ENCODE measurements at regions not wholly inside any gene's neighbourhood (a gene's known extent, or its start where the extent isn't known, plus 50 kb on each side); places are given as distances from the start of the nearest gene placed in this dataset.
"Not testable (repeated sequence)": the region's sequence is repeated elsewhere in the genome, so short reads cannot be mapped to it uniquely, and the experiment has no call there.

- no peak overlapping the region for H4K91ac ChIP-seq (ENCODE audit: low read length)
- no peak overlapping the region for H2BK5ac ChIP-seq (ENCODE audit: low read depth, low read length, poor library complexity, severe bottlenecking)
- no peak overlapping the region for H2BK120ac ChIP-seq (ENCODE audit: low read depth, low read length)
- H3K9me3 ChIP-seq (ENCODE audit: control insufficient read depth, low read length): no peaks in the 10 kb centered on the region
- DNase-seq: no peak
- H3K4ac ChIP-seq (ENCODE audit: low read depth in 1 of 2, low read length in 2 of 2): no peak overlapping the region
- WGBS: no CpG with 5 or more reads among the region's 1 CpG
- H3K36me3 ChIP-seq (ENCODE audit: control insufficient read depth in 1 of 2, insufficient read depth in 2 of 2, low read depth in 1 of 2, low read length in 2 of 2): no peaks in the 10 kb centered on the region
- H2BK12ac ChIP-seq (ENCODE audit: low read length in 2 of 2): no peak overlapping the region
- H3K18ac ChIP-seq (ENCODE audit: low read depth in 1 of 2, low read length in 2 of 2): no peak overlapping the region
- H3K23ac ChIP-seq (ENCODE audit: low read length in 2 of 2): no peak overlapping the region
- H3K27me3 ChIP-seq (ENCODE audit: control insufficient read depth in 1 of 2, insufficient read depth in 1 of 2, low read length in 2 of 2): no peaks in the 10 kb centered on the region
- no peak overlapping the region for H3K4me3 ChIP-seq (ENCODE audit: insufficient read depth in 1 of 2, low read depth in 1 of 2, low read length in 2 of 2)
- no peak overlapping the region for H3K27ac ChIP-seq (ENCODE audit: low read length, poor library complexity, severe bottlenecking)
- no peak overlapping the region for H3K14ac ChIP-seq (ENCODE audit: low read length in 2 of 2)
- no peak overlapping the region for H2AFZ ChIP-seq (ENCODE audit: low read depth, low read length)
- no peaks in the 10 kb centered on the region for H3K79me1 ChIP-seq (replicated peaks; ENCODE audit: low read length, poor library complexity, severe bottlenecking)
- H3K9ac ChIP-seq (ENCODE audit: low read length): no peak overlapping the region
- no peaks in the 10 kb centered on the region for H3K4me1 ChIP-seq (ENCODE audit: control insufficient read depth, insufficient read depth, low read depth, low read length)
- no peak overlapping the region for H4K8ac ChIP-seq (ENCODE audit: low read length)
- H3K4me2 ChIP-seq (ENCODE audit: low read length, poor library complexity, severe bottlenecking): no peak overlapping the region
- no peak overlapping the region for H2AK5ac ChIP-seq (ENCODE audit: low read length, severe bottlenecking)
- H2BK15ac ChIP-seq (ENCODE audit: low read depth, poor library complexity, severe bottlenecking): no peak overlapping the region
Observed at GRCh38 chrX:11016728-11017127, 94.4 kb upstream of the HCCS start.

GRCh38 chrX:11022588-11022987 is 88.5 kb upstream of the HCCS start:
- H3K4ac ChIP-seq (ENCODE audit: low read depth in 1 of 2, low read length in 2 of 2); H4K91ac ChIP-seq (ENCODE audit: low read length); H2BK12ac ChIP-seq (ENCODE audit: low read length in 2 of 2); H2BK120ac ChIP-seq (ENCODE audit: low read depth, low read length); H3K23ac ChIP-seq (ENCODE audit: low read length in 2 of 2); H3K79me1 ChIP-seq (replicated peaks; ENCODE audit: low read length, poor library complexity, severe bottlenecking); H2AFZ ChIP-seq (ENCODE audit: low read depth, low read length); H3K27me3 ChIP-seq (ENCODE audit: control insufficient read depth in 1 of 2, insufficient read depth in 1 of 2, low read length in 2 of 2); H3K27ac ChIP-seq (ENCODE audit: low read length, poor library complexity, severe bottlenecking); H2BK15ac ChIP-seq (ENCODE audit: low read depth, poor library complexity, severe bottlenecking); H3K36me3 ChIP-seq (ENCODE audit: control insufficient read depth in 1 of 2, insufficient read depth in 2 of 2, low read depth in 1 of 2, low read length in 2 of 2); H3K9ac ChIP-seq (ENCODE audit: low read length); H3K18ac ChIP-seq (ENCODE audit: low read depth in 1 of 2, low read length in 2 of 2); H3K9me3 ChIP-seq (ENCODE audit: control insufficient read depth, low read length); H3K4me3 ChIP-seq (ENCODE audit: insufficient read depth in 1 of 2, low read depth in 1 of 2, low read length in 2 of 2); H2AK5ac ChIP-seq (ENCODE audit: low read length, severe bottlenecking); H3K14ac ChIP-seq (ENCODE audit: low read length in 2 of 2); H3K4me1 ChIP-seq (ENCODE audit: control insufficient read depth, insufficient read depth, low read depth, low read length); DNase-seq; H3K4me2 ChIP-seq (ENCODE audit: low read length, poor library complexity, severe bottlenecking); H2BK5ac ChIP-seq (ENCODE audit: low read depth, low read length, poor library complexity, severe bottlenecking); H4K8ac ChIP-seq (ENCODE audit: low read length): not testable (repeated sequence)

GRCh38 chrX:11039926-11040325 is 71.2 kb upstream of the HCCS start:
- Histone ChIP-seq H2BK120ac (ENCODE audit: low read depth, low read length) (no peak overlapping the region), H2BK12ac (ENCODE audit: low read length in 2 of 2) (no peak overlapping the region), H2BK5ac (ENCODE audit: low read depth, low read length, poor library complexity, severe bottlenecking) (no peak overlapping the region), H3K18ac (ENCODE audit: low read depth in 1 of 2, low read length in 2 of 2) (no peak overlapping the region), H2BK15ac (ENCODE audit: low read depth, poor library complexity, severe bottlenecking) (no peak overlapping the region), H2AK5ac (ENCODE audit: low read length, severe bottlenecking) (no peak overlapping the region), H4K8ac (ENCODE audit: low read length) (no peak overlapping the region), H3K27me3 (ENCODE audit: control insufficient read depth in 1 of 2, insufficient read depth in 1 of 2, low read length in 2 of 2) (no peaks in the 10 kb centered on the region), H3K14ac (ENCODE audit: low read length in 2 of 2) (no peak overlapping the region), H3K79me1 (replicated peaks; ENCODE audit: low read length, poor library complexity, severe bottlenecking) (no peaks in the 10 kb centered on the region), H3K36me3 (ENCODE audit: control insufficient read depth in 1 of 2, insufficient read depth in 2 of 2, low read depth in 1 of 2, low read length in 2 of 2) (no peaks in the 10 kb centered on the region), H3K9ac (ENCODE audit: low read length) (no peak overlapping the region), H3K4ac (ENCODE audit: low read depth in 1 of 2, low read length in 2 of 2) (no peak overlapping the region), H3K27ac (ENCODE audit: low read length, poor library complexity, severe bottlenecking) (no peak overlapping the region), H3K9me3 (ENCODE audit: control insufficient read depth, low read length) (no peaks in the 10 kb centered on the region), H3K4me1 (ENCODE audit: control insufficient read depth, insufficient read depth, low read depth, low read length) (no peaks in the 10 kb centered on the region), H3K23ac (ENCODE audit: low read length in 2 of 2) (no peak overlapping the region), H4K91ac (ENCODE audit: low read length) (no peak overlapping the region), H2AFZ (ENCODE audit: low read depth, low read length) (no peak overlapping the region), H3K4me3 (ENCODE audit: insufficient read depth in 1 of 2, low read depth in 1 of 2, low read length in 2 of 2) (no peak overlapping the region), H3K4me2 (ENCODE audit: low read length, poor library complexity, severe bottlenecking) (no peak overlapping the region)
- no peak for DNase-seq
- no CpG with 5 or more reads among the region's 1 CpG for WGBS

- no peaks in the 10 kb centered on the region for H3K4me1 ChIP-seq (ENCODE audit: control insufficient read depth, insufficient read depth, low read depth, low read length)
- peaks cover 2% of the 10 kb centered on the region for H3K9me3 ChIP-seq (ENCODE audit: control insufficient read depth, low read length)
- no peak overlapping the region for H3K14ac ChIP-seq (ENCODE audit: low read length in 2 of 2)
- no peak overlapping the region for H3K9ac ChIP-seq (ENCODE audit: low read length)
- H3K27ac ChIP-seq (ENCODE audit: low read length, poor library complexity, severe bottlenecking): no peak overlapping the region
- no peak overlapping the region for H3K4ac ChIP-seq (ENCODE audit: low read depth in 1 of 2, low read length in 2 of 2)
- H2AK5ac ChIP-seq (ENCODE audit: low read length, severe bottlenecking): no peak overlapping the region
- no peaks in the 10 kb centered on the region for H3K36me3 ChIP-seq (ENCODE audit: control insufficient read depth in 1 of 2, insufficient read depth in 2 of 2, low read depth in 1 of 2, low read length in 2 of 2)
- no peak overlapping the region for H2BK15ac ChIP-seq (ENCODE audit: low read depth, poor library complexity, severe bottlenecking)
- no peaks in the 10 kb centered on the region for H3K27me3 ChIP-seq (ENCODE audit: control insufficient read depth in 1 of 2, insufficient read depth in 1 of 2, low read length in 2 of 2)
- no peak overlapping the region for H3K4me2 ChIP-seq (ENCODE audit: low read length, poor library complexity, severe bottlenecking)
- H2BK12ac ChIP-seq (ENCODE audit: low read length in 2 of 2): no peak overlapping the region
- no peak overlapping the region for H2BK5ac ChIP-seq (ENCODE audit: low read depth, low read length, poor library complexity, severe bottlenecking)
- no peak overlapping the region for H4K91ac ChIP-seq (ENCODE audit: low read length)
- no peak for DNase-seq
- H3K23ac ChIP-seq (ENCODE audit: low read length in 2 of 2): no peak overlapping the region
- no peak overlapping the region for H3K18ac ChIP-seq (ENCODE audit: low read depth in 1 of 2, low read length in 2 of 2)
- no peak overlapping the region for H3K4me3 ChIP-seq (ENCODE audit: insufficient read depth in 1 of 2, low read depth in 1 of 2, low read length in 2 of 2)
- no peak overlapping the region for H2BK120ac ChIP-seq (ENCODE audit: low read depth, low read length)
- 93% methylated on average over 1 of the region's 1 CpG for WGBS
- H3K79me1 ChIP-seq (replicated peaks; ENCODE audit: low read length, poor library complexity, severe bottlenecking): no peaks in the 10 kb centered on the region
- no peak overlapping the region for H2AFZ ChIP-seq (ENCODE audit: low read depth, low read length)
- no peak overlapping the region for H4K8ac ChIP-seq (ENCODE audit: low read length)
Observed at GRCh38 chrX:11040405-11040804, 70.7 kb upstream of the HCCS start.
